Anterior cingulate cortex (tissue), 58 donors: ENCODE measurements at regions not wholly inside any gene's neighbourhood (a gene's known extent, or its start where the extent isn't known, plus 50 kb on each side); places are given as distances from the start of the nearest gene placed in this dataset.
"Not testable (repeated sequence)": the region's sequence is repeated elsewhere in the genome, so short reads cannot be mapped to it uniquely, and the experiment has no call there.

ENCODE experiments used
- DNase-seq, 58 donors: peaks; one replicate each; lab custom pipeline; 2025; lab: John Stamatoyannopoulos, UW

DNA sequence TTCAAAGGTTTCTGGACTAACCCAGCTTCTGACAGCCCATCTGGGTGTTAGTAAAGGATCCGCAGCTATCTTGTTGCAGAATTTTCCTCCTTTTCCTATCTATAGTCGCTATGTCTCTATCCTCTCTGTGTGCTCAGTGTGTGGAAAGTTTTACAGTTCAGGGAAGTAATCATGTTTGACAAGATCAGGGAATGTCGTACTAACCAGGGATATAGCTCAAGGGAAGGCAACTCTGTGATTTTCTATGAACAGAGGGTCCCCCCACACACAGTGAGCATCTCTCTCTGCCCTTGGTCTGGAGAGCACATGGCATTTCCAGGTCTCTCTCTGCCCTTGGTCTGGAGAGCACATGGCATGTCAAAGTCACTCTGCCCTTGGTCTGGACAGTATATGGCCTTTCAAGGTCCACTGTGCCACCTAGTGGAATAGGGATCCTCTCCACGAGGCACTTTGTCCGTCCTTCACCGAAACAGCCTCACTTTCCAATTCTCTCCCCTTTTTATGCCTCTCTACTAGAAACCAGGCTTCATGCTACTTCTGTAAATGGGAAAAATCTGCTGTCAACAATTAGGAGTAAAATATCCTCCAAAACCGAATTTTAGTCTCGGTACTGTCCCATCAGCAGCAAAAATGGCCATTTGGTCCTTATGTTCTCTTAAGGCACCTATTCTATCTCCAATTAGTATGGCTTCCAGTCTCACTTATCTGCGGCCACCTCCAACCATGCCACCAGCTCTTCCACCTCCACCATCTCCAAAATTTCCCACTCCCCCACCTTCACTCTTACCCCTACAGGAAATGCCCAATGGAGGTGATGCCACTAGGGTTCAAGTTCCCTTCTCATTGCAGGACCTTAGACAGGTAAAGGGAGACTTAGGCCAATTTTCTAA lies 88.7 kb downstream of the IGLL5 start:
- DNase-seq = no peak

DNA sequence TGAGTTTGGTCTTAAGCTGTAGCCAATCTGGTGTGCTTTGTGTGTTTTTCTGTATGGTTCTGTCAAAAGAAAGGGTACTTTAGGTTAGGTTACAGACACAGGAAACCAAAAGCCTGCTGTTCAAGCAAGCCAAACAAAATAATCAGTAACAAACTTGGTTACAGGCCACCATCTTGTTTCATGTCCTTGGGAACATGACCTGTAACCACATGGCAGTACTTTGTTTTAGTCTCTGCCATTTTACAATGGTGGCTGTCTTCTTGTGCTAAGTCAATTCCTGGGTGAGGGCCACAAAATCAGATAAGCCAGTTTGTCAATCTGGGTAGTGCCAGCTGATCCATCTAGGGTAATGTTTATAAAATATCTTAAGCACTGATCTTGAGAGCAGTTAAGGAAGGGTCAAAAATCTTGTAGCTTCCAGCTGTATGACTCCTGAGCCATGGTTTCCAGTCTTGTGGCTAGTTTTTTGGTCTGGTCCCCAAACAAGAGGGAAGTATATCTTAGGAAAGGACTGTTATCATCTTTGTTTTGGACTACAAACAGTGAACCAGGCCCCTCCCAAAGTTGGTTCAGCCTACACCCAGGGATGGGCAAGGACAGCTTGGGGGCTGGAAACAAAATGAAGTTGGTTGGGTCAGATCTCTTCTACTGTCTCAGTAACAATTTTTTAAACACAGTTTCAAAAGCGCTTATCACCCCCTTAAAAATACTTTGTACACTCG lies 90.0 kb downstream of the IGLL5 start:
- DNase-seq = no peak

DNA sequence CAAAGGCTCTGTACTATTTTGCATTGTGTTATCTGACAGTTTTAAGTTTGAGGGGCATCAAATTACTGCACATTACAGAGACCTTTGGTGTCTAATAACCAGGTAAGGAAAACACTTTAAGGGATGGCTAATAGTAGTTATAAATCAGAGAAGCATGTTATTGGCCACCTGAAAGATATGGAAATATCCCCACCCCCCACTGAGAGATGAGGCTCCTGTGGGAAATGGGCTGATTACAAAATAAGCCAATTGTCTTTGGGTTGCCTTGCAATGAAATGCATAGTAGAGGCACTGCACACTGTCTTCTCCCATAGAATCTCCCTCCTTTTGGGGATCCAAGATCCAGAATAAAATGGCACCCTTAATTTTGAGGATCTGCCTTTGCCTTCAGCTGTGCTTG lies 91.0 kb downstream of the IGLL5 start:
- DNase-seq = no peak

DNA sequence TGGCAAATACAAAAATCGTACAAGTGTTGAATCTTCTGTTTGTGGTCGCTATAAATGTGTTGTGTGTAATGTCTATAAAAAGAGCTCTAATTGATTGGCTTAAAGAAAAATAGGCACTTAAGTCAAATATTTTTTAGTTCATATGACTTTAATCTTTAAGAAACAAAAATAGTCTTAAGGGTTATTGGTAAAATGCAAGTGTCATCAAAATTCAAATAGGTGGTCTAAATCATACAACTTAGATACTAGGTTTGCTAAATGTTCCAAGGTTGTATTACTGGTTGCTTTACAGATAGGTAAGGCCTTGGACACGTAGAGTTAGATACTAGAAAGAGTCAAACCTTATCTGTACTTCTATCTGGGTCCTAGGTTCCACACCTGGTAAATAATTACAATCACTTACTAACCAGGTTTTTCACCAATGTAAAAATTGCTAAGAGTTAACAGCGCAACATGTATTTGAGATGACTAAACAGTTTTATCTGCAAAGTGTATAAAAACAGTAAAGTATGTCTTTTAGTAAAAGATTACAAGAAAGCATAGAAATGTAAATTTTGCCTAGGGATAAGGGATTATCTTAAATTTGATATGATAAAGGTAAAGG lies 91.1 kb upstream of the GNAZ start:
- DNase-seq = no peak

DNA sequence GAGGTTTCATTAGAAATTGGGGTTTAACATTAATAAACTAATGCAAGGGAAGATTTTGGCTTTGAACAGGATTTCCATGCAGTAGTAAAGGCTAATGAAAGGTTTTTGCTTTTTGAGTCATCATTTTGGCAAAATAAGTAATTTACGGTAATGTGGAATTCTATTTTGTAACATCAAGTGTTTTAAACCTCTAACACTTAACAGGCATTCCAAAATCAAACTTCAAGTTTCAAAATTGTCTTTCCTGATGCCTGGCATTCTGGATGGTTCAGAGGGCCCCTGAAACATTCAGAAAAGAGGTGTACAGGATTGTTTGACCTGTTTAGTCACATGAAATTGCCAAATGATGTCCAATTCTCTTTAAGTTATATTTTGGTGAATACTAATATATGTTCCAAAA lies 90.4 kb upstream of the GNAZ start:
- DNase-seq = no peak

DNA sequence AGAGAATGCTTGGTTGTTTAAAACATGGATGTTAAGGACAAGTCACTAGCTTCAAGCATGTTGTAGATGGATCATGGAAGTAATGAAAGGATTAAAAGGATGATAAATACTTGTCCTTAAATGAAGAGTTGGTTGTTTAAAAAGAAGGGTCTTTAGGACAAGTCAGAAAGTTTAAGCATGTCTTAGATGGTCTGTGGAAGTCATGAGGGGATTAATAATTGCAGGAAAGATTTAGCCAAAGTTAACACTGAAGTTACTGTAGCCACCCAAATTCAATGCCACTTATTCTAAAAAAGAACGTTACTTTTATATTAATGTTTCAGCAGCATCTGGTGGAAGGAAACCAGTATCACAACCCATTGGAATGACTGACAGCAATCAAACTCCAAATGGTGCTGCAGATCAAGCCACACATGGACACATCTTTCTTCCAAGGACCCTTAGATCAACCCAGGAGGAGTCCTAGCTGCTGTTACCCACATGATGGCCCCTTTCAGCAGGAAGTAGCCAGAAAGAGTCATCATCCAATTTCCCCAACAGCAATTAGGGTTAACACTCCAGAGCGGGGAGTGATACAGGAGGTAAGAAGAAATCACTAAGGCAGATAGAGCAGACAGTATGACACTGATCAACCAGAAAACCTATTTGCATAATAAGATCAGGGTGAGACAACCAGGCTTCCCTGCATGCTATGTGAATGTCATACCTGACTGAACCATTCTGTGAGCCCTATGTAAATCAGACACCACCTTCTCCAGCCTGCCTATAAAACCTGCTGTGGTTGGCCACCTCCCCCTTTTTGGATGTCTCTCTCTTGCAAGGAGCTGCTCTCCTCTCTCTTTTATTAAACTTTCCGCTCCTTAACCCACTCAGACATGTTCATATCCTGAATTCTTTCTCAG lies 88.4 kb upstream of the GNAZ start:
- DNase-seq = no peak

DNA sequence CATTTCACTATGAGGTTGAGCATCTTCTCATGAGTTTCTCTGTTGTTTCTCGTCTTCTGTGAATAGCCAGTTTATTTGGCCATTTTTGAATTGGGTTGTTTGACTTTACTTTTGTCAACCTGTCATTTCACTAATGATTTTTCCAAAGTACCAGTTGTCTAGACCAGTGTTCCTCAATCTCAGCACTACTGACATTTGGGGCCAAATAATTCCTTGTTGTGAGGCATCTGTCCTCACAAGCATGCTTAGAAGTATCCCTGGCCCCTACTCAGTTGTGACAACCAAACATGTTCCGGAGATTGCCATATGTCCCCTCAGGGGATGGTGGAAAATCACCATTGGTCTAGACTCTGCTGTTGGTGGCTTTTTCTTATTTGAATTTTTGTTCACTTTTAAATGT lies 87.7 kb upstream of the GNAZ start:
- DNase-seq = no peak

DNA sequence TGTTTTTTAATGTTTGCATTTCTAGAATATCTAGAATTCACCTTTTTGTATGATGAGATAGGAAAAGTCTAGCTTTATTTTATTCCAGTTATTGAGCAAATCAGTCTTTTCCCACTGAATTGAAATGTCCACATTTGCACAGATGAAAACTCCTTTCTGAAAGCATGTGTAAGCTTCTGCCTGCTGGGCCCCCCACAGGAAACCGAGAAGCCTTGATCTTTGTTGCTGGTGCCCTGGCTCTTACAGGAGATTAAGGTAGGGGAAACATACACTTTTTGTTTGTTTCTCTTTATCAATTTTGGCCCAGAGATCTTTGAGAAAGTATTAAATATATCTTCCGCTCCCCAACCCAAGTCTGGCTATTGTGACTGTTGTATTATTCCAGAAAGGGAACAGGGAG lies 87.2 kb upstream of the GNAZ start:
- DNase-seq = no peak

DNA sequence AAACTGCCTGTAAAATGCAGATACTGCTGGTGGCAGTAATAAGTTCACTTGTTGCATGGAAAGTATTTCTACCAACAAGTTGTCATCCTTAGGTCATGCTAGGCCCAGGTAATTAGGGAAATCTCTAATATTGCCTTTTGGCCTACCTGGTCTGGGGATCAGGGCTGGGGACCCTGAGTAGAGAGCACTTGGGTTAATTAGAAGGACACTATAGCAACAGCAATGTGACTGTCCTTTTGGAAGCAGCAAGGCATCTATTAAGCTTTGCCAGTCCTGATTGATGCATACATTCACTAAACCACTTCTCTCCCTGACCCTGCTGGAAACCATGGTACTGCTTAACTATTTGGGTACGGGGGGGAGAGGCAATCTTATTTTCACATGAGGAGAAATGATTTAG lies 86.5 kb upstream of the GNAZ start:
- no peak for DNase-seq

DNA sequence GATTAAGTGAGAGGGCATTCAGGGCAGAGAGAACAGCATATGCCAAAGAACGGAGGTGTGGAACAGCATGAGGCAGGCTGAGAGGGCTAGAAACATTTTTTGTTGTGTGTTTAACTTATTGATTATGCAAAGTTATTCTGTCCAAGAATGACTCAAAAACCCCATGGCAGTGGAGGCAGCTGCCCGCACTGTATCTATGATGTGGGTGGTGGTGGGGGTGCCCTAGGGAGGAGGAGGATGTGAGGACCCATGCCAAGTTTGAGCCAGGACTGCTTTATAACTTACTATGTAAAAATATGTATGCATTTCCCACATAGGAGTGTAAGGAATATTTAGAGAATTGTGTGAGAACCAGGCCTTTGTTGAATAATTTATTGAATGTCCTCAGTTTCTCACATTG lies 85.4 kb upstream of the GNAZ start:
- no peak for DNase-seq

DNA sequence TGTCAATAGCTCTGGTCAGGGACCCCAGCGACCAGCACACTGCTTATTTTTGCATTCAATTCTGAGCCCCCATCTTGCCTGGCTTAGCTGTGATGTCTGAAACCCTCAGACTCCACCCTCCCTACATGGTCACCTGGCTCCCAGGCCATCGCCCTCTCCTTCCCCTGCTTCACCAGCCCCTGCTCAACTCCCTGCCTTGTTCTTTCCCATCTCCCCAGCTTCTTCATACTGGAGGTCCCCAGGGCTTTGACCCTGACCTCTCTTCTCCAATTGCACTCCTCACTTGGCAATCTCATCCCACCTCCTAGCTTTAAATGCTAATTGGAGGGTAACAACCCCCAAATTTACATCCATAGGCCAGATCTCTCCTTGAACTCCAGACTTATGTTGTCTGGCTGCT lies 84.3 kb upstream of the GNAZ start:
- DNase-seq = no peak

DNA sequence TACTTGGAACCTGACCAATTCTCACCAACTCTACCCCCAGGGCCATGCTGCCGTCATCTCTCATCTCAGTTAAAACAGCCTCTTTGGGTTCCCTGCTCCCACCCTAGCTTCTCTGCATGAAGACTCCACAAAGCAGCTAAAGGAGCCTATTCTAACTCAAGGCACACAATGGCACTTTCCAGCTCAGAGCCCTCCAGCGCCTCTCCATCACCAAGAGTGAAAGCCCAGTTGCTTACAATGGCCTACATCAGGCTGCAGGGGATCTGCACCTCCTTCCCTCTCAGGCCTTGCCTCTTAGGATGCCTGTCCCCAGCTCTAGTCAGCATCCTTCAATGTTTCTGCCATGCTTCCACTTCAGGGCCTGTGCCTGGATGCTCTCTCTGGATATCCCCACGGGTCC lies 83.7 kb upstream of the GNAZ start:
- no peak for DNase-seq

DNA sequence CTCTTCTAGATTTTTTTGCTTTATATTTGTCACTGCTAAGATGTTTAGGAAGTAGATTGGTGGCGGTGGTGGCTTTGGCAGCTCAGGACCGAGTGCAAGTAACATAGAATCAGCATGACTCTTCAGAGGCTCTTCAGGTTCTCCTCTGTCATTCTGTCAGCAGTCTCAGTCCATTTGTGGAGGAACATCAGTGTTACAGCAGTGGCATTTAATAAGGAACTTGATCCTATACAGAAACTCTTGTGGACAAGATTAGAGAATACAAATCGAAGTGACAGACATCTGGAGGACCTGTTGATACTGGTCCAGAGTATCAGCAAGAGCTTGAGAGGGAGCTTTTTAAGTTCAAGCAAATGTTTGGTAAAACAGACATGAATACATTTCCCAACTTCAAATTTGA lies 82.2 kb upstream of the GNAZ start:
- no peak for DNase-seq

DNA sequence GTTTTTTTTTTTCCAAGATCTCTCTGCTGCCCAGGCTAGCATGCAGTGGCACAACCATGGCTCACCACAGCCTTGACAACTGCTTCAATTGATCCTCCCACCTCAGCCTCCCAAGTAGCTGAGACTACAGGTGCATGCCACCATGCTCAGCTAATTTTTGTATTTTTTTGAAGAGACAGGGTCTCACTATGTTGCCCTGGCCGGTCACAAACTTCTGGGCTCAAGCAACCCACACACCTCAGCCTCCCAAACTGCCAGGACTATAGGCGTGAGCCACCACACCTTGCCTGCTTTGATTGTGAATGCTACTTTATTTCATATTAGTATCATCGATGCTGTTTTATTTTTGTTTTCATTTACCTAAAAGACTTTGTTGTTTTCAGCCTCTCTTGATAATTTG lies 81.5 kb upstream of the GNAZ start:
- DNase-seq = no peak

DNA sequence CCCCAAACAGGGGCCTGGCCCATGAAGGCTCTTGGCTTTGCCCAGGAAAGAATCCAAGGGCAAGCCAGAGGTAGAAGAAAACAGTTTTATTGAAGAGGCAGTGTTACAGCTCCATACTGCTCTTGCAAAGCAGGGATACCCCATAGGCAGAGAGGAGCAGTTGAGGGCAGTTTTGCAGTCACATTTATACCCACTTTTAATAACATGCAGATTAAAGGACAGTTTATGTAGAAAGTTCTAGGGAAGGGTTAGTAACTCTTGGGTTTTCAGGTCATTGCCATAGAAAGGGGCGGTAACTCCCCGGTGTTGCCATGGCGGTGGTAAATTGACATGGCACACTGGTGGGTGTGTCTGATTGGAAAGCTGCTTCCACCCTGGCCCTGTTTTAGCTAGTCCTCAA lies 80.5 kb upstream of the GNAZ start:
- DNase-seq = no peak

DNA sequence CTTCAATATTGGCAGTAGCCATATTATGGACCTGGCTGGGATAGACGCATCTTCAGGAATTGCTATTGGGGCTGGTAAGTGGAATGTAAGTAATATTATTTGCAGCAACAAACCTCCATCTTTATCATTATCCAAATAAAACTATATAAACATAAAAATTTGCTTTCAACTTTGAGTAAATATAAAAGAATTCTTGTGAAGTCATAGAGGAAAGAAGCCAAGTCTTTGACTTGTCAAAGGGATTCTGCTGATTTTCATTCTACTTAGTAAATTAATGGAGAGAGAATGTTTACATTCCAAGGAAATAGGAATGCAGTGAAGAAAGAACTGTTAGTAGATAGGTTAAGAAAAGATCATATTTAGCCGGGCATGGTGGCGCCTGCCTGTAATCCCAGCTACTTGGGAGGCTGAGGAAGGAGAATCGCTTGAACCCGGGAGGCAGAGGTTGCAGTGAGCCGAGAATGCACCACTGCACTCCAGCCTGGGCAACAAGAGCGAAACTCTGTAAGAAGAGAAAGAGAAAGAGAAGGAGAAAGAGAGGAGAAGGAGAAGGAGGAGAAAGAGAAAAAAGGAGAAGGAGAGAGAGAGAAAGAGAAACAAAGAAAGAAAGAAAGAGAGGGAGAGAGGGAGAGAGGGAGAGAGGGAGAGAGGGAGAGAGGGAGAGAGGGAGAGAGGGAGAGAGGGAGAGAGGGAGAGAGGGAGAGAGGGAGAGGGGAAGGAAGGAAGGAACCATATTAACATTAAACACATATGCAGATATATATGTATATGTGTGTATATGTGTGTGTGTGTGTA lies 79.4 kb upstream of the GNAZ start:
- DNase-seq = not testable (repeated sequence)

DNA sequence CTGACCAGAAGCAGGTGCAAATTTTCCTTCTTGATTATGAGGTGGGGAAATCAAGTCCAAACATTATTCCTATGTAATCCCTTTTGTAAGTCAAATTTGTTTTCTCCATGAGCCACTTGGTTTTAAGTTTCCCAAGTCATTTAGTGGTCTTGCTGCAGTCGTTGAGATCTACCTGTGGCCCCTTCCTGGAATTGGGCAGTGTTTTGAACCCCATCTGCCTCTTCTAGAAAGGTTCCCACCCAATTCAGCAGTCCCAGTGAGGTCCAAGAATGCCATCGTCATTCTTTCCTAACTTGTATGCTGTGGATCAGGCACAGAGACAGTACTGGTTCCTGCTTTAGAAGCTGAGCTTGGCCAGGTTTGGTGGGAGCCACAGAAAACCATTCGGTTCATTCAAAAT lies 77.8 kb upstream of the GNAZ start:
- DNase-seq = no peak

DNA sequence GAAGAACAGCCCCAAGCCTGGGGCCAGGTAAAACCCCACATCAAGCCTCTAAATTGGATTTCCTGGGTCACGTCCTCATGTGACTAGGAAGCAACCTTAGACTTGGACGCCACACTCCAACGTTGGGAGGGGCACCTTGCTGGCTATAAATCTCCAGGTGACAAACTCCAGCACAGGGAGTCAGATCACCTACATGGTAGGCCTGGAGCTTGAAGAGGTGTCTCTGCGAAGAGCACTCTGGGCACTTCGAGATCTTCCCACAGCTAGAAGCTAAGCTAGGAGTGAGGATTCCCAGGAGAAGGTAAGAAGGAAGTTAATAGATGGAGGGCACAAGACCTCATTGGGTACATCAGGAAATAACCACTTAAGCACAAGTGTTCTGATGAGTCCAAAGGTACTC lies 77.1 kb upstream of the GNAZ start:
- DNase-seq = no peak

DNA sequence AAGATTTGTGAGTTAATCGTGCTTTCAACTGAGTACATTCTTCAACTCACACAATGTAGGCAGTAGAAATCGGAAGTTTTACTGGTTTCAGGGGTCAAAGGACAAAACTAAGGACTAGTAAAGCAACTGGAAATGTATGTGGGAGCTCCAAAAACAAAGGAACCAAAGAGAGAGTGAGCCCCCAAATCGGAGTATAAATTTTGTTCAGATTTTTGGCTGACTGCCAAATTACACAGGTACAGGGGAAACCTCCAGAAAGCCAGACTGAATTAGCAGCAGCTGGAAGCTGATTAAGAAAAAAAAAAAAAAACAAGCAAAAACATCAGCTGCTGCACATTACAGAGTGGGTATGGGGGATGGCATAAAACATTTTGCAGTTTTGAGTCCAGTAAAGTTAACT lies 75.2 kb upstream of the GNAZ start:
- DNase-seq = no peak
